Stimulated activated naive CD8-positive, alpha-beta T cell treated with anti-CD3 and anti-CD28 coated beads, Interleukin-15, amount 100 ng/mL, for 72 hours (primary cell): ENCODE measurements at regions not wholly inside any gene's neighbourhood (a gene's known extent, or its start where the extent isn't known, plus 50 kb on each side); places are given as distances from the start of the nearest gene placed in this dataset.
"Not testable (repeated sequence)": the region's sequence is repeated elsewhere in the genome, so short reads cannot be mapped to it uniquely, and the experiment has no call there.

Experiments used
- ATAC-seq: fragments of 150-1000 bp; cut with Tn5 transposase; 2 replicates; pipeline ENCODE4 v1.10.0; 2021; ENCODE audit warnings: mild to moderate bottlenecking, moderate library complexity
- DNase-seq, 2 donors: peaks; one replicate each; pipeline ENCODE4 v3.0.0; 2021 to 2022
- H3K27ac Mint-ChIP-seq, 2 donors: one replicate each; pipeline ENCODE4 v1.8.0; 2022; ENCODE audit warnings: mild to moderate bottlenecking in 2 of 2, mixed read lengths in 2 of 2, moderate library complexity in 2 of 2
- H3K27me3 Mint-ChIP-seq: one replicate; pipeline ENCODE4 v1.8.0; 2022; ENCODE audit warnings: mixed read lengths
- H3K4me1 Mint-ChIP-seq: one replicate; pipeline ENCODE4 v1.8.0; 2022; ENCODE audit warnings: mild to moderate bottlenecking, mixed read lengths
- H3K4me3 Mint-ChIP-seq, 2 donors: one replicate each; pipeline ENCODE4 v1.8.0; 2022; ENCODE audit warnings: mild to moderate bottlenecking in 2 of 2, mixed read lengths in 2 of 2, moderate library complexity in 1 of 2
- H3K9me3 Mint-ChIP-seq, 2 donors: one replicate each; pipeline ENCODE4 v1.8.0; 2022; ENCODE audit warnings: mixed read lengths in 2 of 2

DNA sequence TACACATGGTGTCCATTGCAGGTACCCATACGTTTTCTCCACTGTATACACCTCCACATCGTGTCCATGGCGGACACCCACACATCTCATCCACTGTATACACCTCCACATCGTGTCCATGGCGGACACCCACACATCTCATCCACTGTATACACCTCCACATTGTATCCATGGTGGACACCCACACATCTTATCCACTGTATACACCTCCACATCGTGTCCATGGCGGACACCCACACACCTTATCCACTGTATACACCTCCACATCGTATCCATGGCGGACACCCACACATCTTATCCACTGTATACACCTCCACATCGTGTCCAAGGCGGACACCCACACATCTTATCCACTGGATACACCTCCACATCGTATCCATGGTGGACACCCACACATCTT, 50.4 kb upstream of the TTC34 start:
- not testable (repeated sequence) for DNase-seq, H3K4me3 Mint-ChIP-seq, H3K27ac Mint-ChIP-seq, H3K9me3 Mint-ChIP-seq, ATAC-seq
- Mint-ChIP-seq H3K4me1 (peaks cover 12% of the 10 kb centered on the region), H3K27me3 (peaks cover 18% of the 10 kb centered on the region)

DNA sequence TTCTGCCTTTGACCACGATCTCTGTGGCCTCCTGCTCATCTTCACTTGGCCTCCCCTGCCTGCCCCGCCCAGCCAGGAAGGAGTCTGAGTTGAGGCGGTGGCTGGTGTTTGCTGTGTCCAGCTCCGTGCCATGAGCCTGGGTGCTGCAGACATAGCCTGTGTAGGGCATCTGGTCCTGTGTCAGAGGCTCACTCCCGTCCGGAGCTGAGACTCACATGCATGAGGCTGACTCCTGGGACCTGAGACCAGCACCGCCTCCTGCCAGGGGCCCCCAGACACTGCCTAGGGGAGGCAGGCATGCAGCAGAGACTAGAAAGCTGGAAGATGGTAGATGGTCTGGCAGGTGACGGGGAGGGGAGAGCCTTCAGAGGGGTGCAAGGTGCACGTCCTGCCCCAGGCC, 52.2 kb upstream of the TTC34 start:
- H3K27ac Mint-ChIP-seq: no peak overlapping the region
- no peak for DNase-seq
- H3K4me3 Mint-ChIP-seq: no peak overlapping the region
- H3K4me1 Mint-ChIP-seq: peaks cover 2% of the 10 kb centered on the region
- no peak for ATAC-seq
- peaks cover 2 to 3% of the 10 kb centered on the region in 2 donors for H3K9me3 Mint-ChIP-seq
- H3K27me3 Mint-ChIP-seq: peaks cover 8% of the 10 kb centered on the region

DNA sequence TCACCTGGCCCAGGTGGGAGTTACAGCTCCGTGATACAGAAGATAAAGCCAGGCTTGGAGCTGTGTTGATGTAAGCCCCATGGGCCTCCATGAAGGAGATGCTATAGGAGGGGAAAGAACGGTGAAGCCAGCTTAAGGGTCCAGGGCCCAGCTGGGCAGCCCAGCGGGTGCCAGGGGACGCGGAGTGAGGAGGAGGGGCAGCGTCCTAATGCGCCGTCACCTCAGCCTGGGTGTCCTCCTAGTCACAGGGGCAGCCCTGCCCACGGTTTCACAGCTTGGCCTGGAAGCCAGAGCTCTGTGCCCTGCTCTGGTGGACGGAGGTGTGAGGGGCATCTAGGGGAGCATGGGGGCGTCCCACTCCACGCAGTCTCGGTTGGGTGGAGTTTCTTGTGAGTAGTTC, 52.7 kb upstream of the TTC34 start:
- ATAC-seq (no peak), DNase-seq (no peak)
- H3K9me3 Mint-ChIP-seq: peaks cover 6 to 7% of the 10 kb centered on the region in 2 donors
- H3K27ac Mint-ChIP-seq: no peak overlapping the region
- H3K27me3 Mint-ChIP-seq: peaks cover 4% of the 10 kb centered on the region
- no peaks in the 10 kb centered on the region for H3K4me1 Mint-ChIP-seq
- H3K4me3 Mint-ChIP-seq: no peak overlapping the region

DNA sequence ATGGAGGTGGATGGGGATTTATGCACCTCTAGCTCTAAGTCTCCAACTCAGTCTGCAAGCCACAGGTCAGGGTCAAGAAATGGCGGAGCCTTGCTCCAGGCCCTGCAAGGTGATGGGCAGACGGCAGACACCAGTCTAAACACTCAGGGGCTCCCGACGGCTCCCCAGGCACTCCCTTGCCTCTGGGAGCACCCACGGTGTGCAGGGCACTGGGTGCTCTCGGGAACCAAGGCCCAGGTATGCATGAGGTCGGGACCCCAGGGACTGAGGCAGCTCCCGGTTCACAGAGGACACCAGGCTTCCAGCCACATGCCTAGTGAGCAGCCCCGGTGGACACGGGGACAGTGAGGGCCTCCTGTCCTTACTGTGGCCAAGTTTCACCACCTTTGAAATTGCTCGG, 53.1 kb upstream of the TTC34 start:
- DNase-seq: no peak

DNA sequence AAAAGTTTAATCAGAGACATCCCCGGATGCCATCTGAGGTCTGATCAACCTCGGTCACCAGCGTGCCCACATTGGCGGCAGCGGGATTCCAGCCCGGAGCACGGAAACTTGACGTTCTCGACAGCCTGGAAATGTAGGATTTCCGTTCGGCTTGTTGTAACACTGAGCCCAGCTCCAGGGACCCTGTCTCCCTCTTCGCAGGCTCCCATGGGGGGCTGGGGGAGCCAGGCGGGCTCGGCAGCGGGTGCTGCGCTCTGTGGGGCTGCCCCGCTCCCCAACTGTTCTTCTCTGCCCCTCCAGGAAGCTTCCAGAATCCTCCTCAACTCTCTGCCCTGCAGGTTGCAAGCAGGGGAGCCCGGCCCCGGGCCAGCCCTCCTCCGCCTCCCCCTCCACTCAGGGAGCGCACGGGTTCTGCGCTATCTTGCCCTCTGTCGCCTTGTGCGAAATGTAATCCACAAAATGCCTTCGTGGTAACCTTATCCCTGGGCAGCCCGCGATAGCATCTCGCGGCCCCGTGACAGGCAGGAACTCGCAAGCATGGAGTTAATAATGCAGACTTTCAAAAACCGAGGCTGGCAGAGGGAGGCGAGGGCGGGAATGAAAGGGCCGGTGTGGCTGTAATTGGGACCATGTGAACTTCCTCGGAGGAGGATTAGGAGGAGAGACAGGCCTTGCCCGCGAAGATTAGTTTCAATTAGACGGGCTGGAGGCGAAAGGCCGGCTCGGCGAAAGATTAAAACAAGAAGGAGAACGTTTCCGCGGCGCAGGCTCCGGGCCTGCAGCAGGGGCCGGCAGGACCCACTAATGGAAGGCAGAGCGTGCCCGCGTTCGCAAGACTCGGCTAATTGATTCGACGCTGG, 53.9 kb upstream of the TTC34 start:
- Mint-ChIP-seq H3K27me3 (no peaks in the 10 kb centered on the region), H3K27ac (no peak overlapping the region), H3K4me3 (no peak overlapping the region), H3K4me1 (no peaks in the 10 kb centered on the region), H3K9me3 (peaks cover 7 to 8% of the 10 kb centered on the region in 2 donors)
- no peak for ATAC-seq
- DNase-seq: no peak

More for the DNA sequence above, 53.1 kb upstream of the TTC34 start:
- no peaks in the 10 kb centered on the region for H3K27me3 Mint-ChIP-seq
- peaks cover 7 to 8% of the 10 kb centered on the region in 2 donors for H3K9me3 Mint-ChIP-seq
- no peak overlapping the region for H3K27ac Mint-ChIP-seq
- ATAC-seq: no peak
- H3K4me1 Mint-ChIP-seq: no peaks in the 10 kb centered on the region
- H3K4me3 Mint-ChIP-seq: no peak overlapping the region

DNA sequence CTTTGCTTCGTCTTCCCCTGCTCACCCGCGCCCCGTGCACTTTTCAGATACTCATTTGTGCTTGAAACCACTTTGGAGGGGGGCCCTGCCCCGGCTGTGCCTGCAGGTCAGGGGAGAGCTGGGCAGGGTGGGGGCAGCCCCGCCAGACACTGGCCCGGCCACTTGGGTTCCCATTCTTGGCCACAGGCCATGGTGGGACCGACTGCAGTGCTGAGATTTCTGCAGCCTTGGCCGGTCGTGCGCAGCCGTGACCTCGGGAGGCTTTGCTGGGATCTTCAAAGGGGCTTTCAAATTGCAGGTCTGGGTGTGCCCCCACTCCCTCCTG, 54.5 kb upstream of the TTC34 start:
- Mint-ChIP-seq H3K4me3 (no peak overlapping the region), H3K4me1 (no peaks in the 10 kb centered on the region), H3K9me3 (peaks cover 7 to 8% of the 10 kb centered on the region in 2 donors), H3K27me3 (no peaks in the 10 kb centered on the region), H3K27ac (no peak overlapping the region)
- no peak for DNase-seq
- ATAC-seq: no peak

DNA sequence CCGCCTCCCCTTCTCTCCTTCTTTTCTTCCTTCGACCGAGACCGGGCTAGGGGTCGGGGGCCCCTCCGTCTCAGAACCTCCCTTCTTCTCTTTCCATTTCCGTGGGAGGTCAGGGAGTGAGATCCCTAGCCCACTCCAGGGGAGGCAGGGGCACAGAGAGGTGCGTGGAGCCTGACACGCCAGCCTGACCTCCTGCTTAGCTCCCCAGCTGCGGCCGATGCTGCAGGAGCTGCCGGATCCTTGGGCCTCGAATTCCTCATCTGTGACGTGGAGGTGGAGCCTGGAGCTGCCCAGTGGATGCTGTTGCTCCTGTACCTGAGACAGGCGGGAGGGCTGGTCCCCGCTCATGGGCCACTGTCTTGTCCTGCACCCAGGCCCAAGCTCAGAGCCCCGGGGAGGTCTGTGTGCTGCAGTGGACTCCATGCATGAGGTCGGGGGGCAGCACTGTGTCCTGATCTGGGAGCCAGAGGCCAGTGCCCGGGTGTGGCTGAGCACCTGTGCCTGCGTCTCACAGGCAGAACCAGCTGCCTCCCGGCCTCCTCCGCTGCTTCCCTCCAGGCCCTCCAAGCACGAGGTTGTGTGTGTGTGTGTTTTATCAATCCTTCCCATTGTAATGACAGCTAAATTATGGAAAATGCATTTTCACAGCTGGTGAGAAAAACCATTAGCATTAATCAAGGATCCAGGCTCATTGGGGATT, 55.3 kb upstream of the TTC34 start:
- DNase-seq: no peak
- H3K4me1 Mint-ChIP-seq: no peaks in the 10 kb centered on the region
- H3K27ac Mint-ChIP-seq: no peak overlapping the region
- no peak for ATAC-seq
- H3K9me3 Mint-ChIP-seq: peaks cover 7 to 8% of the 10 kb centered on the region in 2 donors
- no peak overlapping the region for H3K4me3 Mint-ChIP-seq
- no peaks in the 10 kb centered on the region for H3K27me3 Mint-ChIP-seq

DNA sequence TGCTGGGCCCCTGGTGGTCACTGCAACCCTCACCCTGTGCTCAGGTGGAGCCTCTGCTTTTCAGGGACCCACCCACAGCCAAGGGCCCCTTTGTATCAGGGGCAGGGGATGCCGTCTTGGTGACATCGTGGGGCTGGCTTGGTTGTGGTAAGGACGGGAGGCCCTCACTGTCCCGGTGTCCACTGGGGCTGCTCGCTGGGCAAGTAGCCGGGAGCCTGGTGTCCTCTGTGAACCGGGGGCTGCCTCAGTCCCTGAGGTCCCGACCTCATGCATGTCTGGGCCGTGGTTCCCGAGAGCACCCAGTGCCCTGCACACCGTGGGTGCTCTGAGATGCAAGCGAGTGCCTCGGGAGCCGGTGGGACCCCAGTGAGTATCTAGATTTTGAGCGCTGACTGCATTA, 56.0 kb upstream of the TTC34 start:
- Mint-ChIP-seq H3K9me3 (peaks cover 7 to 8% of the 10 kb centered on the region in 2 donors), H3K4me1 (no peaks in the 10 kb centered on the region), H3K27ac (no peak overlapping the region), H3K27me3 (no peaks in the 10 kb centered on the region), H3K4me3 (no peak overlapping the region)
- ATAC-seq (no peak), DNase-seq (no peak)

DNA sequence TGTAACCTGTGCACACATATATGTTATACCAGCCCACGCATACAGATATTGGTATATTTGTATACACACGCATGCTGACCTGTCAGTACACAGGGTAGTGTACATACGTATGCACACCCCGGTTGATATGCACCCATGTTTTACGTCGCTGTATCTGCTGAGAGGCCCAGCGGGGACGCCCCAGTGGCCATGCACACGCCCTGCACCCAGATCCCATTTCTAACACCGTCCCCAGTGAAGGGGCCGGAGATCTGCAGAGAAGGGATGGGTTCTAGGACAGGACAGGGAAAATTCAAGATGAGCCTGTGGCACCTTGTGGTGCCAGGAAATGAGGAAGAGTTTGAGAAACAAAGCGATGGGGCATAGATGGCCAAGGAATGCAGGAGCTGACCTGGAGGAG, 57.2 kb upstream of the TTC34 start:
- ATAC-seq: no peak
- H3K27ac Mint-ChIP-seq: peak overlapping the region in 1 of 2 donors; percentile 71

DNA sequence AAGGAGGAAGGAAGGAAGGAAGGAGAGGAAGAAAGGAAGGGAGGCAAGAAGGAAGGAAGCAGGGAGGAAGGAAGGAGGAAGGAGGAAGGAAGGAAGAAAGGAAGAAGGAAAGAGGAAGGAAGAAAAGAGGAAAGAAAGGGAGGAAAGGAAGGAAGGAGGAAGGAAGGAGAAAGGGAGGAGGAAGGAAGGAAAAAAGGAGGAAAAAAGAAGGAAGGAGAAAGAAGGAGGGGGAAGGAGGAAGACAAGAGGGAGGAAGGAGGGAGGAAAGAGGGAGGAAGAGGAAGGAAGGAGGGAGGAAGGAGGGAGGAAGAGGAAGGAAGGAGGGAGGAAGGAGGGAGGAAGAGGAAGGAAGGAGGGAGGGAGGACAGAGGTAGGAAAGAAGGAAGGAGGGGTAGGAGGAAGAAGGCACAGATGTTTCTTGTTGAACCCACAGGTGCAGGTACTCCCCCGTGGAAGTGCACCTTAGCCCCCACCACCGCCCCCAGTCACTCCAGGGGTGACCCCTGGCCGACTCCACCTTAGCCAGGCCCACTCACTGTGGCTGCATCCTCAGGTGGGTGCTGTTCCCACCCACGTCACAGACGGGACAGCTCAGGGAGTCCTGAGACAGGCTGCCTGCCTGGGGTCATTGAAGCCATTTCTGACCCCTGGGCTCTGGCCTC, 57.9 kb upstream of the TTC34 start:
- peak overlapping the region in 1 of 2 donors; percentile 66 for H3K27ac Mint-ChIP-seq
- no peak for DNase-seq

More for the DNA sequence above, 57.2 kb upstream of the TTC34 start:
- Mint-ChIP-seq H3K27me3 (no peaks in the 10 kb centered on the region), H3K9me3 (peaks cover 7 to 8% of the 10 kb centered on the region in 2 donors), H3K4me3 (no peak overlapping the region), H3K4me1 (no peaks in the 10 kb centered on the region)
- no peak for DNase-seq

DNA sequence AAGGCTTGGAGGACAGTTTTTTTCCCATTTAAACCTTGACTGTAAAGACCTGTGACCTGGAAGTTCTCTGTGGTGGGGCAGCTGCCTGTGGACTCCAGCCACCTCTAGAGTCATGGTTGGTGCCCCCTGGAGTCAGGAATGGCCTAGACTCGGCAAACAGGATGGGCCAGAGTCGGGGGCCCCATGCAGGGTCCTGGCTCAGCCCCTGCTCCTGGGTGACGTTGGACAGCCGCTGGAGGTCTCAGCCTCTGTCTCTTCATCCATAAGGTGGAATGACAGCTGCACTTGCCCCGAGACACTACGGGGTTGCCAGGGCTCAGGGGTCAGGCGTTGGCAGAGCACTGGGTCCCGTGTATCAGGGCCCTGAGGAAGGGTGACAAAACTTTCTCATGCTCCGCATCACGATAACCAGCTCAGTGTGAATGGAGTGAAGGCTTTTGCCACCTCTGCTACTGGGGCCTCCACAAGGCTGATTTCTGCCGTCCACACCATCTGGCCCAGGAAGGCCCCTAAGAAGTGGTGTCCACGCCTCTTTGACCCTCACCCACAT, 58.5 kb upstream of the TTC34 start:
- no peak for ATAC-seq
- H3K4me3 Mint-ChIP-seq: no peak overlapping the region
- H3K4me1 Mint-ChIP-seq: no peaks in the 10 kb centered on the region
- H3K27ac Mint-ChIP-seq: no peak overlapping the region
- DNase-seq: no peak
- no peaks in the 10 kb centered on the region for H3K27me3 Mint-ChIP-seq
- H3K9me3 Mint-ChIP-seq: peaks cover 7 to 8% of the 10 kb centered on the region in 2 donors

More for the DNA sequence above, 57.9 kb upstream of the TTC34 start:
- peaks cover 7 to 8% of the 10 kb centered on the region in 2 donors for H3K9me3 Mint-ChIP-seq
- H3K27me3 Mint-ChIP-seq: no peaks in the 10 kb centered on the region
- no peaks in the 10 kb centered on the region for H3K4me1 Mint-ChIP-seq
- H3K4me3 Mint-ChIP-seq: no peak overlapping the region
- ATAC-seq: no peak

DNA sequence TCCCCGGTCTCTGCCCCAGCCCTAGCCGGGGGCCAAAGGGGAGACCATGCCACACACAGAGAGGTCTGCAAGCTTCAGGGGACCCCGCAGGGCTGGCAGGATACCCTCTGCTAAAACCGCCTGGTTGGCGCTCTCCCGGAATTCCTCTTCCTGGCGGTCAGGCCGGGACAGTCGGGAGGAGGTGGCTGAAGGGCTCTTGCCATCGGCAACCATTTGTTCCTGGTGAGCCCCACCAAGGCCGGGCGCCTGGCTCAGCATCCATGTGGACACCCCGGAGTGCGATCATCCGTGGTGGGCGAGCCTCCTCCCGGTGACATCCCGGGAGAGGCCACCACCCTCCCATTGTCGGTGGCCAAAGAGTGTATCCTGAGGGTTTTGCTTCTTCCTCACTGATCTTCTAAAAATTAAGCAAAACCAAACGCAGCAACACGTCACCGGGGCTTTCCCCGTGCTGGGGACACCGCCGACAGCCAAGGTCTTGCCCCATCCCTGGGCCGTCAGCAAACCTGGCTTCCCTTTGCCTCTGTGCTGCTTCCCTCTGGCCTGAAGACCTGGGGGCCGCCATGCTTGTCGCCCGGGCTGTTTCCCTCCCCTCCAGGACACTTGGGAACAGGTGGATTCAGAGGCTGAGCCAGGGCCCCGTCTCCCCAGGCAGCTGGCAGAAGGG, 59.1 kb upstream of the TTC34 start:
- H3K9me3 Mint-ChIP-seq: peaks cover 7 to 8% of the 10 kb centered on the region in 2 donors
- ATAC-seq: no peak
- H3K27ac Mint-ChIP-seq: peak overlapping the region in 1 of 2 donors; percentile 34

DNA sequence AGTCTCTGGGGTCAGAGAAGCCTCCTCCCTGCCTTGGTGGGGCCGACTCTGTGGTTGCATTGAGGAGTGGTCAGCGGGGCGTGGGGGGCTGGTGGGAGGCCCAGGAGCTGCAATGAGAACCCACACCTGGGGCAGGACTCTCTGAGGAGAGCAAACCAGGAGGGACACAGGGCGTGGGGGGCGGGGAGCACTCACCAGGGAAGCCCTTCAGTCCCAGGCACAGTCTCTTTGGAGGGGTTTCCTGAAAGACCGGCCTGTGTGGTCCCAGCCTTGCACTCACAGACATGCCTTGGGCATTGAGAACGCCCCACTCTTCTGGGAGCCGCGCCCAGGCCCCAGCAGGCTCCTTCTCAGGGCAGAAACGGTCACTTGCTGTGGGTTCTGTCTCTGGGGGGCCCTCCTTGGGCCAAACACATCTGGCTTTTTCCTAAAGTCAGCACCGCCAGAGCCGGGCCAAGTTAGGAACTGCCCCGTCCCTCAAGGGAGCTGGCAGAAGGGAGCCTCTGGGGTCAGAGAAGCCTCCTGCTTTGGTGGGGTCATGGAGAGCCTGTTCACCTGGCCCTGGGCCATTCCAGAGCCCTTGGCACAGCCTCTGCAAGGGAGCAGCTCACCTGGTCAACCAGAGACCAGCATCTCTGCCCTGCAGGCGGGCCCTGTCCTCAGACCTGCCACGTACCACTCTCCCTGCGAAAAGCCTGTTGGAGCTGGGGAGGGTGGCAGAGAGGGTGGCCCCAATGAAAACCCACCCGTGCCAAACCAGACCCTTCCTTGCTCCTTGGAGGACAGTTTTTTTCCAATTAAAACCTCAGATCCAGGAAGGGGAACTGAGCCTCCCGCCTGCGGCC, 59.9 kb upstream of the TTC34 start:
- Mint-ChIP-seq H3K9me3 (peaks cover 7 to 8% of the 10 kb centered on the region in 2 donors), H3K27me3 (no peaks in the 10 kb centered on the region), H3K27ac (peak overlapping the region in 1 of 2 donors; percentile 74), H3K4me1 (no peaks in the 10 kb centered on the region), H3K4me3 (no peak overlapping the region)
- ATAC-seq (no peak), DNase-seq (no peak)

More for the DNA sequence above, 59.1 kb upstream of the TTC34 start:
- DNase-seq: no peak
- H3K4me1 Mint-ChIP-seq: no peaks in the 10 kb centered on the region
- H3K27me3 Mint-ChIP-seq: no peaks in the 10 kb centered on the region
- no peak overlapping the region for H3K4me3 Mint-ChIP-seq

DNA sequence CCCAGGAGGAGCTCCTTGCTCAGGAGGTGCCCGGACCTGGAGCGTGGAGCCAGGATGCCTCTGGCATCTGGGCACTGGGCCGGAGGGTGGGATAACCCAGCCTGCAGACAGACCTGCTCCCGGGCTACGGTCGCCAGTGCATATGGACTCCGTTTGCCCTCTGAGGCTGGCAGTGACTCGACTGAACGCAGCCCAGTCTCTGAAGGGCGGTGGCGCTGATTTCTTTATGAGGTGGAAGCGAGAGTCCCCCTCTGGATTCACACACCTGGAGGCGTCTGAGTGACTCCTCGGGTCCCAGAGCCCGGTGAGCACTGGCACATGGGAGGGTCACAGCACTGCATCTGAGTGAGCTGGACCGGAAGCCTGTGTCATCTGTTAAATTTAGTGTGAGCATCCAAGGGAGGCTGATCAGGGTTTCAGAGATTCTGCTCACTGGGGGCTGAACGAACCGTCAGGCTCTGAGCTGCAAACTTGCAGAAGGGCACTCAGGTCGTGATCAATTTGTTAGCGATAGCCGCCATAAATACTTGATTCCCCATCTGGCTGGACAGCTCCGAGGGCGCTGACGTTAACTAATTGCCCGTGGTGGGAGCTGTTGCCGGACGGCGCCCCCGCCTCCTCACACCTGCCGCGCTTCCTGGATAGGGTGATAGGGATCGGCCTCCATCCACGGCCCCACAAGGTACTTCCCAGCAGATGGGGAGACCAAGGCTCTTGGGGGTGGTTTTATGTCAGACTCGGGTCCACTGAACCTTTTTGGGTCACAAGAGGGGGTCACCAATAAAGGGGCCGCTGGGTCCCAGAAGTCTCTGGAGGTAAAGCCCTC, 60.7 kb upstream of the TTC34 start:
- H3K4me3 Mint-ChIP-seq: no peak overlapping the region
- DNase-seq: no peak
- no peaks in the 10 kb centered on the region for H3K27me3 Mint-ChIP-seq
- H3K27ac Mint-ChIP-seq: no peak overlapping the region
- ATAC-seq: no peak
- H3K4me1 Mint-ChIP-seq: no peaks in the 10 kb centered on the region
- H3K9me3 Mint-ChIP-seq: peaks cover 7 to 8% of the 10 kb centered on the region in 2 donors
